H1 (cell line): ENCODE measurements at regions not wholly inside any gene's neighbourhood (a gene's known extent, or its start where the extent isn't known, plus 50 kb on each side); places are given as distances from the start of the nearest gene placed in this dataset.

Experiments
- CTCF ChIA-PET: fragments of 300-600 bp; sonication (Branson Sonifier 250); formaldehyde crosslinking; loops from one replicate; lab custom pipeline; 2021; ENCODE audit not compliant: partially characterized antibody; lab: Charles Lee
- POLR2A ChIA-PET: fragments of 300-600 bp; sonication (Branson Sonifier 250); formaldehyde crosslinking; loops from one replicate; lab custom pipeline; 2021; ENCODE audit warnings: inconsistent platforms; ENCODE audit not compliant: partially characterized antibody; lab: Charles Lee
- DNase-seq, 2 experiments: peaks; one replicate each; pipeline versions ENCODE4 v3.0.0 to v3.0.0-alpha.2; 2010 to 2022; ENCODE audit warnings: low spot score in 2 of 2, low read depth in 1 of 2, mixed read lengths in 1 of 2
- FAIRE-seq: peaks from 2 replicates; lab custom pipeline; 2011; peaks lifted over from hg19 to GRCh38; lab: Jason Lieb, UNC
- H2AFZ ChIP-seq: 2 replicates; pipeline ENCODE4 v1.8.1; 2012; ENCODE audit warnings: low read length, inconsistent platforms
- H2AK5ac ChIP-seq: 2 replicates; pipeline ENCODE4 v1.6.1; 2013; ENCODE audit warnings: low read depth, low read length
- H2BK120ac ChIP-seq: replicated peaks from 2 replicates; pipeline ENCODE3; 2013; ENCODE audit warnings: low read depth, low read length, inconsistent platforms
- H2BK12ac ChIP-seq: 2 replicates; pipeline ENCODE4 v1.6.1; 2013; ENCODE audit warnings: low read depth, low read length
- H2BK15ac ChIP-seq: 2 replicates; pipeline ENCODE4 v1.6.1; 2013; ENCODE audit warnings: low read length
- H2BK20ac ChIP-seq: 2 replicates; pipeline ENCODE4 v1.6.1; 2013; ENCODE audit warnings: low read length
- H2BK5ac ChIP-seq: 2 replicates; pipeline ENCODE4 v1.6.1; 2013; ENCODE audit warnings: low read depth, low read length
- H3K14ac ChIP-seq: 2 replicates; pipeline ENCODE4 v1.6.1; 2013; ENCODE audit warnings: inconsistent platforms; ENCODE audit not compliant: insufficient read length
- H3K18ac ChIP-seq: 2 replicates; pipeline ENCODE4 v1.6.1; 2013; ENCODE audit warnings: low read length; ENCODE audit errors: extremely low read depth
- H3K23ac ChIP-seq: 2 replicates; pipeline ENCODE4 v1.6.1; 2013; ENCODE audit warnings: inconsistent platforms; ENCODE audit not compliant: insufficient read length
- H3K23me2 ChIP-seq: 2 replicates; pipeline ENCODE4 v1.6.1; 2013; ENCODE audit warnings: low read depth, low read length
- H3K27ac ChIP-seq: 2 replicates; pipeline ENCODE4 v1.6.1; 2011; ENCODE audit warnings: low read depth, low read length, inconsistent platforms
- H3K27me3 ChIP-seq, 4 experiments: replicated peaks in 1 of 4; 1 replicate in 1 of 4; 2 replicates in 3 of 4; pipeline versions ENCODE4 v1.6.1 to v1.8.1; 2011 to 2013; ENCODE audit warnings: low read length in 3 of 4, mild to moderate bottlenecking in 3 of 4, inconsistent platforms in 2 of 4, mixed read lengths in 2 of 4, moderate library complexity in 1 of 4; ENCODE audit not compliant: control insufficient read depth in 3 of 4, insufficient read depth in 3 of 4; ENCODE audit errors: extremely low read depth in 1 of 4
- H3K36me3 ChIP-seq, 4 experiments: 2 replicates each; pipeline versions ENCODE4 v1.6.1 to v1.8.1; 2011 to 2013; ENCODE audit warnings: mild to moderate bottlenecking in 4 of 4, low read length in 3 of 4, moderate library complexity in 2 of 4, control low read depth in 1 of 4, inconsistent platforms in 1 of 4; ENCODE audit not compliant: insufficient read depth in 4 of 4, control insufficient read depth in 2 of 4
- H3K4ac ChIP-seq: replicated peaks from 2 replicates; pipeline ENCODE3; 2013; ENCODE audit warnings: low read length, low read depth, mixed read lengths, inconsistent platforms; ENCODE audit not compliant: insufficient read length
- H3K4me1 ChIP-seq, 4 experiments: replicated peaks in 1 of 4; 1 replicate in 1 of 4; 2 replicates in 3 of 4; pipeline versions ENCODE4 v1.6.1 to v1.8.1; 2011 to 2013; ENCODE audit warnings: low read length in 3 of 4, inconsistent platforms in 2 of 4, mixed read lengths in 1 of 4; ENCODE audit not compliant: insufficient read depth in 4 of 4, control insufficient read depth in 3 of 4
- H3K4me2 ChIP-seq, 2 experiments: 2 replicates each; pipeline versions ENCODE4 v1.6.1 to v1.8.1; 2011 to 2013; ENCODE audit warnings: low read depth in 2 of 2, low read length in 2 of 2, control low read depth in 1 of 2, inconsistent platforms in 1 of 2, mild to moderate bottlenecking in 1 of 2; ENCODE audit not compliant: insufficient read depth in 1 of 2
- H3K4me3 ChIP-seq, 4 experiments: fragments of 200-600, 300-600 bp in 1 of 4; sonication (generic), shearing (Covaris generic), sonication (Bioruptor Twin) in 1 of 4; 2 replicates each; pipeline versions ENCODE4 v1.5.1 to v1.8.1; 2011 to 2016; ENCODE audit warnings: low read length in 4 of 4, low read depth in 3 of 4, control low read depth in 2 of 4, inconsistent platforms in 2 of 4, mild to moderate bottlenecking in 2 of 4, mixed read lengths in 1 of 4, moderate library complexity in 1 of 4; ENCODE audit not compliant: insufficient read depth in 2 of 4; ENCODE audit errors: extremely low read depth in 1 of 4
- H3K56ac ChIP-seq: replicated peaks from 2 replicates; pipeline ENCODE3; 2013; ENCODE audit warnings: low read depth, mild to moderate bottlenecking, mixed read lengths, low read length, inconsistent platforms; ENCODE audit not compliant: insufficient read length
- H3K79me1 ChIP-seq: 2 replicates; pipeline ENCODE4 v1.6.1; 2013; ENCODE audit warnings: low read depth, low read length, control low read depth
- H3K79me2 ChIP-seq, 2 experiments: 2 replicates each; pipeline versions ENCODE4 v1.6.1 to v1.8.1; 2012 to 2013; ENCODE audit warnings: low read length in 2 of 2, mild to moderate bottlenecking in 2 of 2, inconsistent platforms in 1 of 2; ENCODE audit not compliant: insufficient read depth in 2 of 2, control insufficient read depth in 1 of 2
- H3K9ac ChIP-seq, 4 experiments: replicated peaks in 1 of 4; 1 replicate in 1 of 4; 2 replicates in 3 of 4; pipeline versions ENCODE4 v1.6.1 to v1.8.1; 2011 to 2013; ENCODE audit warnings: low read depth in 3 of 4, low read length in 3 of 4, control low read depth in 2 of 4, mild to moderate bottlenecking in 2 of 4, moderate library complexity in 2 of 4, inconsistent platforms in 1 of 4; ENCODE audit errors: extremely low read depth in 1 of 4
- H3K9me3 ChIP-seq, 2 experiments: 2 replicates each; pipeline versions ENCODE4 v1.6.1 to v1.8.1; 2012 to 2013; ENCODE audit warnings: mild to moderate bottlenecking in 2 of 2, moderate library complexity in 2 of 2, control low read depth in 1 of 2, inconsistent platforms in 1 of 2, low read depth in 1 of 2, low read length in 1 of 2, mixed read lengths in 1 of 2; ENCODE audit not compliant: insufficient read depth in 2 of 2
- H4K20me1 ChIP-seq, 2 experiments: replicated peaks in 1 of 2; 2 replicates each; pipeline versions ENCODE3 to v1.8.1; 2011 to 2013; ENCODE audit warnings: inconsistent platforms in 2 of 2, low read length in 2 of 2, mild to moderate bottlenecking in 1 of 2; ENCODE audit not compliant: insufficient read depth in 2 of 2, control insufficient read depth in 1 of 2
- H4K5ac ChIP-seq: 2 replicates; pipeline ENCODE4 v1.6.1; 2013; ENCODE audit warnings: low read length, low read depth, mixed read lengths, inconsistent platforms; ENCODE audit not compliant: insufficient read length
- H4K8ac ChIP-seq: 2 replicates; pipeline ENCODE4 v1.8.0; 2013; ENCODE audit warnings: mild to moderate bottlenecking, moderate library complexity, low read length, inconsistent platforms; ENCODE audit not compliant: insufficient read depth; ENCODE audit errors: extremely low read depth
- H4K91ac ChIP-seq: replicated peaks from 2 replicates; pipeline ENCODE3; 2013; ENCODE audit warnings: low read length, mixed read lengths, inconsistent platforms; ENCODE audit not compliant: insufficient read length
- CREB1 ChIP-seq: IDR thresholded peaks from 2 replicates; pipeline ENCODE4 v1.6.1; 2012; ENCODE audit warnings: inconsistent platforms
- EP300 ChIP-seq, 2 experiments: IDR thresholded peaks; 1 replicate in 1 of 2; 2 replicates in 1 of 2; pipeline ENCODE4 v1.6.1; 2011 to 2012; ENCODE audit warnings: low read depth in 2 of 2, low read length in 2 of 2, mild to moderate bottlenecking in 2 of 2, borderline replicate concordance in 1 of 2, inconsistent platforms in 1 of 2, moderate library complexity in 1 of 2
- JUND ChIP-seq: IDR thresholded peaks from 2 replicates; pipeline ENCODE4 v1.6.1; 2011; ENCODE audit warnings: mild to moderate bottlenecking, improper control_type of control experiment, low read length
- MAFK ChIP-seq: IDR thresholded peaks from 2 replicates; pipeline ENCODE4 v1.6.1; 2012; ENCODE audit warnings: low read depth, mild to moderate bottlenecking, improper control_type of control experiment, low read length
- POLR2A ChIP-seq, 2 experiments: IDR thresholded peaks; 1 replicate in 1 of 2; 2 replicates in 1 of 2; pipeline ENCODE4 v1.6.1; 2011; ENCODE audit warnings: low read depth in 2 of 2, low read length in 2 of 2, mild to moderate bottlenecking in 2 of 2; ENCODE audit errors: control extremely low read depth in 1 of 2
- RAD21 ChIP-seq, 2 experiments: IDR thresholded peaks in 1 of 2; conservative IDR thresholded peaks in 1 of 2; 2 replicates each; pipeline ENCODE4 v1.6.1; 2011; ENCODE audit warnings: low read depth in 2 of 2, low read length in 2 of 2, improper control_type of control experiment in 1 of 2, inconsistent platforms in 1 of 2, mild to moderate bottlenecking in 1 of 2, moderate library complexity in 1 of 2
- SAP30 ChIP-seq: fragments of 300-600 bp; sonication (generic); IDR thresholded peaks from 2 replicates; pipeline ENCODE4 v1.7.1; 2012; ENCODE audit warnings: low read length, moderate library complexity, mild to moderate bottlenecking, inconsistent platforms; ENCODE audit not compliant: insufficient read depth, insufficient replicate concordance
- ZNF274 ChIP-seq: IDR thresholded peaks from 2 replicates; pipeline ENCODE4 v1.7.0; 2012; ENCODE audit warnings: low read length, borderline replicate concordance; ENCODE audit errors: extremely low read depth
- WGBS, 2 experiments: shearing (Covaris generic) in 1 of 2; methylation state at CpG; one replicate each; pipeline versions ENCODE4 v1.1.6 to v1.1.7; 2013 to 2015; ENCODE audit warnings: low lambda C conversion rate in 2 of 2, mixed read lengths in 2 of 2, inconsistent platforms in 1 of 2, low coverage in 1 of 2, missing lambda C conversion rate in 1 of 2; ENCODE audit not compliant: insufficient replicate concordance in 2 of 2, insufficient coverage in 1 of 2, insufficient read length in 1 of 2; ENCODE audit errors: extremely low coverage in 1 of 2, missing lambda C conversion rate in 1 of 2; 5-methylcytosine and 5-hydroxymethylcytosine counted together
- TF ChIP-seq, protein P1 (sequence below), 3 experiments: IDR thresholded peaks; 1 replicate in 2 of 3; 2 replicates in 1 of 3; pipeline versions ENCODE4 v1.5.1 to v1.6.1; 2011; ENCODE audit warnings: low read length in 3 of 3, mild to moderate bottlenecking in 3 of 3, inconsistent platforms in 2 of 3, low read depth in 1 of 3, moderate library complexity in 1 of 3; ENCODE audit not compliant: insufficient read depth in 1 of 3; ENCODE audit errors: control extremely low read depth in 1 of 3
- TF ChIP-seq, protein P2 (sequence below): IDR thresholded peaks from 2 replicates; pipeline ENCODE4 v1.6.1; 2012; ENCODE audit warnings: low read length, inconsistent platforms

DNA sequence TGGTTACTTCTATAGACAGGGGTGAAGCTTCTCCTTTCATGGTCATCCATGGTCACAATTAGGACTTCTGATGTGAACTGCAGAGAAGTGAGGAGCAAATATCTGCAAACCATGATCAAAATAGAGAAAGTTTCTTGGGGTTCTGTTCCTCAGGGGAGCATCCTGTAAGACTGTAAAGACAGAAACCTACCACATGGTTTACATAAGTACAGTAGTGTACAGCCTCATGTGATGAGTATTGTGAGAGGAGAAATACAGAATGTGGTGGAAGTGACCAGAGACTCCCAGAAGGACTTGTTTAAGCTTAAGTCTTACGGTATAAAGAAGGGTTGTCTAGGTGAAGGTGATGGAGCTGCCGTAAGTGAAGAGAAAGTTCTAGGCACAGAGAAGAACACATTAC is 484.7 kb downstream of the LRIG3 start:
- no peak overlapping the region for H4K91ac ChIP-seq
- CTCF ChIA-PET, result interaction anchor here (0.5 to 2.6 kb wide), 5 partner anchors 8 to 375 kb away, joined by 3 to 11 read pairs (median 4); no protein-coding TSS in a partner anchor
- FAIRE-seq, result no peak
- POLR2A ChIA-PET, result no interaction called here
- H3K18ac ChIP-seq, result no peak overlapping the region
- no peak overlapping the region for H2BK120ac ChIP-seq
- no peak overlapping the region for H3K4ac ChIP-seq
- 94% methylated on average over 2 of the region's 2 CpGs; no CpG with 5 or more reads in 1 of the 2 experiments for WGBS, 2 experiments
- no peak overlapping the region for H2BK12ac ChIP-seq
- H2BK5ac ChIP-seq, result no peak overlapping the region
- H3K23ac ChIP-seq, result no peak overlapping the region
- H3K4me1 ChIP-seq, result no peaks in the 10 kb centered on the region
- H4K20me1 ChIP-seq, result no peaks in the 10 kb centered on the region
- no peak overlapping the region for H4K8ac ChIP-seq
- H3K79me1 ChIP-seq, result no peaks in the 10 kb centered on the region
- DNase-seq, result no peak
- no peak overlapping the region for H2BK15ac ChIP-seq
- H3K27me3 ChIP-seq, result no peaks in the 10 kb centered on the region
- no peaks in the 10 kb centered on the region for H3K23me2 ChIP-seq
- no peaks in the 10 kb centered on the region for H3K79me2 ChIP-seq
- H2AFZ ChIP-seq, result no peak overlapping the region; the same call in 1 of the 2 replicates
- no peak overlapping the region for H3K9ac ChIP-seq
- H2AK5ac ChIP-seq, result no peak overlapping the region
- H3K56ac ChIP-seq, result no peak overlapping the region
- H3K14ac ChIP-seq, result no peak overlapping the region
- H3K36me3 ChIP-seq, result no peaks in the 10 kb centered on the region
- no peaks in the 10 kb centered on the region for H3K9me3 ChIP-seq
- no peak overlapping the region for H3K4me2 ChIP-seq
- H3K4me3 ChIP-seq, result no peak overlapping the region
- H3K27ac ChIP-seq, result no peak overlapping the region
- no peak overlapping the region for H4K5ac ChIP-seq
- no peak overlapping the region for H2BK20ac ChIP-seq
- TF ChIP-seq CREB1 (no peak), POLR2A (IDR thresholded peaks at IDR 0.05; ENCODE audit: control extremely low read depth in 1 of 2, low read depth in 2 of 2, low read length in 2 of 2) (no peak), EP300 (IDR thresholded peaks at IDR 0.05; ENCODE audit: borderline replicate concordance in 1 of 2, low read depth in 2 of 2, low read length in 2 of 2) (no peak), JUND (no peak), MAFK (no peak), RAD21 (IDR thresholded peaks at IDR 0.05 in 1 of 2, conservative IDR thresholded peaks at IDR 0.05 in 1 of 2; ENCODE audit: low read depth in 2 of 2, low read length in 2 of 2) (no peak), ZNF274 (no peak), SAP30 (no peak)
- TF ChIP-seq, protein P1, sequence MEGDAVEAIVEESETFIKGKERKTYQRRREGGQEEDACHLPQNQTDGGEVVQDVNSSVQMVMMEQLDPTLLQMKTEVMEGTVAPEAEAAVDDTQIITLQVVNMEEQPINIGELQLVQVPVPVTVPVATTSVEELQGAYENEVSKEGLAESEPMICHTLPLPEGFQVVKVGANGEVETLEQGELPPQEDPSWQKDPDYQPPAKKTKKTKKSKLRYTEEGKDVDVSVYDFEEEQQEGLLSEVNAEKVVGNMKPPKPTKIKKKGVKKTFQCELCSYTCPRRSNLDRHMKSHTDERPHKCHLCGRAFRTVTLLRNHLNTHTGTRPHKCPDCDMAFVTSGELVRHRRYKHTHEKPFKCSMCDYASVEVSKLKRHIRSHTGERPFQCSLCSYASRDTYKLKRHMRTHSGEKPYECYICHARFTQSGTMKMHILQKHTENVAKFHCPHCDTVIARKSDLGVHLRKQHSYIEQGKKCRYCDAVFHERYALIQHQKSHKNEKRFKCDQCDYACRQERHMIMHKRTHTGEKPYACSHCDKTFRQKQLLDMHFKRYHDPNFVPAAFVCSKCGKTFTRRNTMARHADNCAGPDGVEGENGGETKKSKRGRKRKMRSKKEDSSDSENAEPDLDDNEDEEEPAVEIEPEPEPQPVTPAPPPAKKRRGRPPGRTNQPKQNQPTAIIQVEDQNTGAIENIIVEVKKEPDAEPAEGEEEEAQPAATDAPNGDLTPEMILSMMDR (IDR thresholded peaks at IDR 0.05; ENCODE audit: control extremely low read depth in 1 of 3, insufficient read depth in 1 of 3, low read depth in 1 of 3, low read length in 3 of 3), result no peak
- TF ChIP-seq, protein P2, sequence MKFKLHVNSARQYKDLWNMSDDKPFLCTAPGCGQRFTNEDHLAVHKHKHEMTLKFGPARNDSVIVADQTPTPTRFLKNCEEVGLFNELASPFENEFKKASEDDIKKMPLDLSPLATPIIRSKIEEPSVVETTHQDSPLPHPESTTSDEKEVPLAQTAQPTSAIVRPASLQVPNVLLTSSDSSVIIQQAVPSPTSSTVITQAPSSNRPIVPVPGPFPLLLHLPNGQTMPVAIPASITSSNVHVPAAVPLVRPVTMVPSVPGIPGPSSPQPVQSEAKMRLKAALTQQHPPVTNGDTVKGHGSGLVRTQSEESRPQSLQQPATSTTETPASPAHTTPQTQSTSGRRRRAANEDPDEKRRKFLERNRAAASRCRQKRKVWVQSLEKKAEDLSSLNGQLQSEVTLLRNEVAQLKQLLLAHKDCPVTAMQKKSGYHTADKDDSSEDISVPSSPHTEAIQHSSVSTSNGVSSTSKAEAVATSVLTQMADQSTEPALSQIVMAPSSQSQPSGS, result no peak
